HCT116 (cell line): ENCODE measurements at regions not wholly inside any gene's neighbourhood (a gene's known extent, or its start where the extent isn't known, plus 50 kb on each side); places are given as distances from the start of the nearest gene placed in this dataset.

ENCODE experiments used
- ATAC-seq: fragments of 200-7000 bp; cut with Tn5 transposase; 2 replicates; pipeline ENCODE4 v1.9.1; 2020; ENCODE audit warnings: mild to moderate bottlenecking, moderate library complexity
- BruUV-seq: library from RNA; stranded (reverse); fragments of 400-500 nt; replicated peaks from 2 replicates; lab custom pipeline; 2021; lab: Mats Ljungman, UMichigan
- CTCF ChIA-PET: fragments of 300-600 bp; sonication (Branson Sonifier 250); formaldehyde crosslinking; loops from one replicate; lab custom pipeline; 2021; ENCODE audit warnings: antibody characterized with exemption; lab: Charles Lee
- POLR2A ChIA-PET: fragments of 300-600, 350-600 bp; sonication (Branson Sonifier 250); formaldehyde crosslinking; loops from one replicate; lab custom pipeline; 2021; ENCODE audit warnings: antibody characterized with exemption; lab: Charles Lee
- RAD21 ChIA-PET, 2 experiments: fragments of 300-600 bp; sonication (Branson Sonifier 250); formaldehyde crosslinking; loops; one replicate each; lab custom pipeline; 2023; ENCODE audit warnings: low total read pairs in 2 of 2; ENCODE audit not compliant: uncharacterized antibody in 2 of 2, unreplicated experiment in 2 of 2, low non-redundant PET in 1 of 2; lab: Charles Lee
- DNase-seq: peaks from one replicate; pipeline ENCODE4 v3.0.0-alpha.2; 2010; ENCODE audit warnings: low read depth, low spot score
- H2AFZ ChIP-seq: fragments of 200-600 bp; shearing (Covaris generic), sonication (generic); 2 replicates; pipeline ENCODE4 v1.6.1; 2017; ENCODE audit warnings: low read depth, mixed run types, mixed read lengths, antibody characterized with exemption, low read length; ENCODE audit not compliant: poor library complexity, severe bottlenecking
- H3K27ac ChIP-seq: 2 replicates; pipeline ENCODE4 v1.5.1; 2012; ENCODE audit warnings: low read depth, low read length
- H3K27me3 ChIP-seq: fragments of 200-600 bp; sonication (generic); 2 replicates; pipeline ENCODE4 v1.6.1; 2016; ENCODE audit warnings: mixed run types, low read length, mixed read lengths; ENCODE audit not compliant: insufficient read depth
- H3K36me3 ChIP-seq, 2 experiments: fragments of 200-500 bp in 1 of 2; fragments of 200-600 bp in 1 of 2; sonication (Bioruptor generic) in 1 of 2; sonication (generic) in 1 of 2; 2 replicates each; pipeline versions ENCODE4 v1.5.1 to v1.6.1; 2014 to 2016; ENCODE audit warnings: low read length in 2 of 2, inconsistent platforms in 1 of 2, mixed read lengths in 1 of 2, mixed run types in 1 of 2; ENCODE audit not compliant: insufficient read depth in 2 of 2, control insufficient read depth in 1 of 2
- H3K4me1 ChIP-seq, 2 experiments: fragments of 200-600 bp in 1 of 2; sonication (generic) in 1 of 2; 2 replicates each; pipeline versions ENCODE4 v1.5.1 to v1.6.1; 2012 to 2017; ENCODE audit warnings: low read length in 2 of 2, inconsistent platforms in 1 of 2, mild to moderate bottlenecking in 1 of 2, mixed read lengths in 1 of 2, mixed run types in 1 of 2, moderate library complexity in 1 of 2; ENCODE audit not compliant: insufficient read depth in 2 of 2, control insufficient read depth in 1 of 2
- H3K4me2 ChIP-seq: fragments of 200-600 bp; sonication (generic); 2 replicates; pipeline ENCODE4 v1.6.1; 2017; ENCODE audit warnings: mixed run types, low read length, mixed read lengths
- H3K4me3 ChIP-seq, 2 experiments: fragments of 200-600 bp in 1 of 2; sonication (generic) in 1 of 2; replicated peaks in 1 of 2; 2 replicates each; pipeline ENCODE4 v1.5.1; 2011 to 2016; ENCODE audit warnings: low read length in 2 of 2, control low read depth in 1 of 2, low read depth in 1 of 2, mild to moderate bottlenecking in 1 of 2, mixed read lengths in 1 of 2, mixed run types in 1 of 2
- H3K79me2 ChIP-seq: fragments of 200-600 bp; sonication (generic); 2 replicates; pipeline ENCODE4 v1.6.1; 2017; ENCODE audit warnings: mild to moderate bottlenecking, mixed run types, low read length, moderate library complexity, mixed read lengths; ENCODE audit not compliant: insufficient read depth
- H3K9ac ChIP-seq: fragments of 200-600 bp; sonication (generic); 2 replicates; pipeline ENCODE4 v1.6.1; 2016; ENCODE audit warnings: low read length, mixed read lengths
- H3K9me2 ChIP-seq: fragments of 200-600 bp; sonication (generic), shearing (Covaris generic); 2 replicates; pipeline ENCODE4 v1.6.1; 2017; ENCODE audit warnings: mixed run types, mild to moderate bottlenecking, moderate library complexity; ENCODE audit not compliant: insufficient read depth
- H3K9me3 ChIP-seq, 2 experiments: fragments of 200-500 bp in 1 of 2; fragments of 200-600 bp in 1 of 2; sonication (Bioruptor generic) in 1 of 2; sonication (generic) in 1 of 2; 2 replicates each; pipeline ENCODE4 v1.6.1; 2014 to 2017; ENCODE audit warnings: low read length in 2 of 2, mixed read lengths in 2 of 2, inconsistent platforms in 1 of 2, low read depth in 1 of 2, mild to moderate bottlenecking in 1 of 2, mixed run types in 1 of 2, moderate library complexity in 1 of 2; ENCODE audit not compliant: control insufficient read depth in 1 of 2, insufficient read depth in 1 of 2
- H4K20me1 ChIP-seq: fragments of 200-600 bp; sonication (generic), shearing (Covaris generic); 2 replicates; pipeline ENCODE4 v1.6.1; 2017; ENCODE audit warnings: mixed run types, mild to moderate bottlenecking, moderate library complexity; ENCODE audit not compliant: insufficient read depth
- ATF3 ChIP-seq: IDR thresholded peaks from 2 replicates; pipeline ENCODE4 v1.6.1; 2012
- CTCF ChIP-seq, 3 experiments: fragments of 200-600 bp in 1 of 3; sonication (generic) in 1 of 3; IDR thresholded peaks in 2 of 3; conservative IDR thresholded peaks in 1 of 3; 2 replicates each; pipeline ENCODE4 v1.5.1; 2012 to 2017; ENCODE audit warnings: low read depth in 2 of 3, low read length in 2 of 3, antibody characterized with exemption in 1 of 3, borderline replicate concordance in 1 of 3, control low read depth in 1 of 3, mild to moderate bottlenecking in 1 of 3, mixed read lengths in 1 of 3, mixed run types in 1 of 3, moderate library complexity in 1 of 3; ENCODE audit not compliant: insufficient read depth in 1 of 3
- EGR1 ChIP-seq: IDR thresholded peaks from 2 replicates; pipeline ENCODE4 v1.6.1; 2012; ENCODE audit warnings: low read depth
- FOSL1 ChIP-seq: IDR thresholded peaks from 2 replicates; pipeline ENCODE4 v1.6.1; 2012; ENCODE audit warnings: low read depth
- JUND ChIP-seq: IDR thresholded peaks from 2 replicates; pipeline ENCODE4 v1.6.1; 2012
- POLR2A ChIP-seq: IDR thresholded peaks from 2 replicates; pipeline ENCODE4 v1.7.0; 2011; ENCODE audit warnings: borderline replicate concordance; ENCODE audit not compliant: insufficient read depth, insufficient read length; ENCODE audit errors: extremely low read depth
- RAD21 ChIP-seq: IDR thresholded peaks from 2 replicates; pipeline ENCODE4 v1.6.1; 2012; ENCODE audit warnings: low read depth, mild to moderate bottlenecking
- SIN3A ChIP-seq: IDR thresholded peaks from 2 replicates; pipeline ENCODE4 v1.6.1; 2012; ENCODE audit warnings: low read depth
- SRF ChIP-seq: IDR thresholded peaks from 2 replicates; pipeline ENCODE4 v1.6.1; 2012; ENCODE audit warnings: low read depth
- YY1 ChIP-seq: IDR thresholded peaks from 2 replicates; pipeline ENCODE4 v1.6.1; 2011; ENCODE audit warnings: low read length, low read depth, moderate library complexity, mild to moderate bottlenecking; ENCODE audit not compliant: insufficient replicate concordance; ENCODE audit errors: extremely low read depth
- ZBTB33 ChIP-seq: IDR thresholded peaks from 2 replicates; pipeline ENCODE4 v1.6.1; 2011; ENCODE audit warnings: mild to moderate bottlenecking, low read length, moderate library complexity; ENCODE audit not compliant: insufficient replicate concordance; ENCODE audit errors: extremely low read depth
- intact Hi-C: fragments of 100-400 bp; cut with micrococcal nuclease; formaldehyde crosslinking; loops from 2 replicates; pipeline ENCODE4 v1.10.0; 2022

- no TSS peak for BruUV-seq
- Histone ChIP-seq H3K36me3 (no peaks in the 10 kb centered on the region), H3K4me2 (no peak overlapping the region), H2AFZ (no peak overlapping the region), H3K4me3 (no peak overlapping the region), H3K4me1 (peaks cover 0 to 6% of the 10 kb centered on the region in 2 experiments; a peak in 2 of 4 replicates), H4K20me1 (no peaks in the 10 kb centered on the region), H3K27me3 (no peaks in the 10 kb centered on the region), H3K9me3 (no peaks in the 10 kb centered on the region), H3K9ac (no peak overlapping the region), H3K79me2 (no peaks in the 10 kb centered on the region)
- ATAC-seq: no peak
- ChIA-PET POLR2A (no interaction called here), RAD21 (no interaction called here)
- TF ChIP-seq EGR1 (no peak), CTCF (IDR thresholded peaks at IDR 0.05 in 2 of 3, conservative IDR thresholded peaks at IDR 0.05 in 1 of 3; ENCODE audit: borderline replicate concordance in 1 of 3, insufficient read depth in 1 of 3, low read depth in 2 of 3, low read length in 2 of 3) (no peak), SIN3A (no peak), ATF3 (no peak), YY1 (no peak), FOSL1 (no peak), JUND (no peak), POLR2A (no peak), ZBTB33 (no peak), SRF (no peak), RAD21 (no peak)
- TF ChIP-seq, all 23 proteins: peak for 0
- Histone ChIP-seq H3K9me2 (no peaks in the 10 kb centered on the region), H3K27ac (no peak overlapping the region)
- intact Hi-C loops: no loop called here
- no peak for DNase-seq
- CTCF ChIA-PET: no interaction called here
These were observed 158.7 kb downstream of the SIPA1L2 start for GRCh38 chr1:232471250-232471649.
